Activated T-cell treated with anti-CD3 and anti-CD28 coated beads for 48 hours (primary cell): ENCODE measurements at regions not wholly inside any gene's neighbourhood (a gene's known extent, or its start where the extent isn't known, plus 50 kb on each side); places are given as distances from the start of the nearest gene placed in this dataset.

Experiments used
- DNase-seq: peaks from one replicate; pipeline ENCODE4 v3.0.0-alpha.2; 2020; ENCODE audit warnings: low read depth

- no peak for DNase-seq
Measured at GRCh38 chr10:131736321-131736980, 164.4 kb upstream of the PPP2R2D start.

DNA sequence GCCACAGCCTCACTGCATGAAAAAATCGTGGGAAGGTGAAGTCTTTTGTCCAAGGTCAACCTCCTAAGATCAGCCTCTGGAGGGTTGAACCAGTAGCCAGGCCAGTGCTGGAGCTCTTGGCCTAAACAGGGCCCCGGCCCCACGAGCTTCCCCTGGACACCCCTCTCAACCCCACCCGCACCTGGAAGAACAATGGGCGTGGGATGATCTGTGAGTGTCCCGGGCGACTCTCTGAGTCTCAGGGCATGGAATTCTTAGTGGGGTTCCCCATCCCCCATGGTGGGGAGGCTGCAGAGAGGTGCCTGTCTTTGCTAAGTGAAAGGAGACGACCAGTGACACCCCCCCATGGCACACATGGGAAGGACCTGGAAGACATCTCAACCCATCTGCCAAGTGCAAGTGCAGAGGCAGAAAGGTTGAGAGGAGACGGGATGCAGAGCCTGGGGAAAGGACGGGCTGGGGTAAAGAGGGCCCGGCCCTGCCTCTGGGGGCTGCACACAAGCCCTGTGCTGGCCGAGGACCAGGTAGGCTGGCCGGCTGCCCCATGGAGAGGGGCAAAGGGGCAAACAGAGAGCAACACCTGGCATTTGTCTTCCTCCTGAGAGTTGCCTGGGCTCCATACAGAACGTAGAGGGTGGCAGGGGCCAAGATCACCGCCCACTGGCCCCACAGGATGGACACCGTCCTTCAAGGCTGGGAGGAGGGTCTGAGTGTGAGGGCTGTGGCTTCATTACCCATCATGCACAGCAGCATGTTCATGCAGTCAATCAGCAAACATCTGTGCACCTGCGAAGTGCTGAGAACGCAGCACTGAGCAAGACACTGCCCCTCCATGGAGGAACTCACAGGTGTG is 163.0 kb upstream of the PPP2R2D start:
- DNase-seq = no peak

DNA sequence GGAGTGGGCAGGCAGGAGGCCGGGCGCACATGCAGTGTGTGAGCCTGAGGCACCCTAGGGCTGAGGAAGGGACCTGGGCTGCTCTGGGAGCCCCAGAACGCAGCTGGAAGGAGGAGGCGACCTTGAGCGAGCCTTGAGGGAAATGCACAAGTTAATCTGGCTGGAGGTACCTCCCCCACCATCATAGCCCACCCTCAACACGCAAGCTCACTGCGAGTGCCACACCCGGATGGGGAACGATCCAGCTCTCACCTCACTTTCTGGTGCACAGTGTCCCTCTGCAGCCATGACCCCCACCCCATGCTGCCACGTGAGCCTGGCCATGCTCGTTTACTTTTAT is 162.4 kb upstream of the PPP2R2D start:
- no peak for DNase-seq

DNA sequence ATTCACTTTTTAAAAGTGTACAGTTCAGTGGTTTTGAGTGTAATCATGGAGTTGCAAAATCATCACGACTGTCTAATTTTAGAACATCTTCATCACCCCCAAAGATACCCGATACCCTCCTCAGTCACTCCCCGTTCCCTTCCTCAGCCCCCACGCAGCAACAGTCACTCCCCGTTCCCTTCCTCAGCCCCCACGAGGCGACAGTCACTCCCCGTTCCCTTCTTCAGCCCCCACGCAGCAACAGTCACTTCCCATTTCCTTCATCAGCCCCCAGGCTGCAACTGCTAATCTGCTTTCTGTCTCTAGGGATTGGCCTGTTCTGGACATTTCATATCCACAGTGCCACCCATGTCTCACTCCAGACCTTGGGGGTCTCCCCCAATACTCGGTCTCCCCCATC is 161.6 kb upstream of the PPP2R2D start:
- DNase-seq = no peak

DNA sequence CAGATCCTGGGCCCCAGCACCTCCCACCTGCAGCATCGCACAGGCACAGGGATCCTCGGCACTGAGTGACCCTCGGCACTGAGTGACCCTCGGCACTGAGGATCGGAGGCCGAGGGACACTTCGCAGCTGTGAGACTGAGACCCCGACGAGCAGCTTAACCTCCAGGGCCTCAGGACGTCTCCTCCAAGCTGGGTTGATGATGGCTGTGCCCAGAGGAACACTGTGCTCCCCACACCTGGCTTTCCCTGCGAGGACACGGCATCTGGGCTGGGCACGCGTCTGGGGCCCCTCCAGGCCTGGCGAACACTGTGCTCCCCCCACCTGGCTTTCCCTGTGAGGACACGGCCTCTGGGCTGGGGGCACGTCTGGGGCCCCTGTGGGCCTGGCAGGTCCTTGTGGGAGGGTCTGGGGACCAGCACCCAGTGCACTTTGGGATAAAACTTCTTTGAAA is 158.3 kb upstream of the PPP2R2D start:
- no peak for DNase-seq

DNA sequence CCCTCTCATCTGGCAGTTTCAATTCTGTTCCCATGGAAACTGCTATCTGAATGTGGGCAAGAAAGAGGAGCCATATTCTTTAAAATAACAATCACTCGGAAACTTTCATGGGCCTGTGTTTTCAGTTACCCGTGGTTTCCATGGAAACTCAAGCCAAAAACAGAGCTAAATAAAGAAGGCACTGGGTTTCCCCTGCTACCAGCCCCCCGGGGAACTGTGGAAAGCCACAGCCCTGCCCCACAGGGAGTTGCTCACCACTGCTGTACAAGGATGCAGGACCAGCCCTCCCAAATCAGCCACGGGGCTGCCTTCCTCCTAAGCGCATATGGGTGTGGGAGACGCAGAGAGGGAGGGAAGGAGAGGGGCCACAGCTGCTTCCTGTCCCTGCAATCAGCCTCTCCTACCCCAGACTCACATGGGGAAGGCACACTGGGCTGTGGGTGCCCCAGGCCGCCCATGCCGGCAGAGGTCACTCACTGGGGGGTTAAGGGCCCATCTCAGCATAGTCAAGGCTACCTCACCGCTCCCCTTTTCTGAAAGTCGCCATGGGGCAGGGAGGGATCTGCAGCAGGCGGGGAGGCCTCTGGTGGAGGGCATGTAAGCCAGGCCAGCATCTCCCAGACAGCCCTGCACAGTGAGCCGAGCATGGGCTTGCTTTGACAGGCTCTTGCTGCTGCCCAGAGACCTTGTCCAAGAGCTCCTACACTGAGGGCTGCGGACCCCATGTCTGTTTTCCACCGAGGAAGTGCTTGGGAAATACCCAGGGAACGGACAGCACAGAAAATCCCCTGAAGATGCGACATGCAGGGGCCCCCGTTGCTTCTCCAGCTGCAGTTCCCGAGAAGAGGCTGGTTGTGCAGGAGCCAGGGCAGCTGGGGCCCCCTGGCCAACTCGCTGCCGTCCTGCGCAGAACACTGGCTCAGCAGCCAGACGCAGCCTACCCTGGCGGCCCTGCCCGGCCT is 157.3 kb upstream of the PPP2R2D start:
- no peak for DNase-seq

- DNase-seq = no peak
Measured at GRCh38 chr10:131744346-131744745, 156.5 kb upstream of the PPP2R2D start.

- no peak for DNase-seq
Measured at GRCh38 chr10:131745591-131745990, 155.2 kb upstream of the PPP2R2D start.

- no peak for DNase-seq
Measured at GRCh38 chr10:131746241-131746711, 154.5 kb upstream of the PPP2R2D start.

GRCh38 chr10:131746785-131747184 is 154.0 kb upstream of the PPP2R2D start:
- DNase-seq = no peak

GRCh38 chr10:131747251-131747650 is 153.6 kb upstream of the PPP2R2D start:
- DNase-seq = no peak

DNA sequence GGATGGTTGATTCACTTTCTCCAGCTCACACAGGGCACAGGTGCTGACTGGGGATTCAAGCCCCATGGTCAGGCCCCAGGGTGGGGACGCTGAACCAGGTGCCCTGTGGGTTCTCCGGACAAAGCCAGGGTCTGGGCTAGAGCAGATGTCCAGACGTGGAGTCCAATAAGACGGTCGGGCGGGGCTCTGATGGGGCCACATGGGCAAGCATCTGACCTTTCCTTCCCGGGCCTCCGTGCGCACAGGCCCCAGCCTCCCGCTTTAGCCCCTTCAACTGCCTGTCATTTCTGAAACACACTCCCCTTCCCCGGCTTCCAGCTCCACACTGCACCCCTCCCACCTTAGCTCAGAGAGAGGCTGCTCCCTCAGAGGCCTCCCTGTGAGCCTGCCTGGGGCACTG is 153.0 kb upstream of the PPP2R2D start:
- no peak for DNase-seq

- DNase-seq = no peak
Measured at GRCh38 chr10:131748191-131748590, 152.6 kb upstream of the PPP2R2D start.

DNA sequence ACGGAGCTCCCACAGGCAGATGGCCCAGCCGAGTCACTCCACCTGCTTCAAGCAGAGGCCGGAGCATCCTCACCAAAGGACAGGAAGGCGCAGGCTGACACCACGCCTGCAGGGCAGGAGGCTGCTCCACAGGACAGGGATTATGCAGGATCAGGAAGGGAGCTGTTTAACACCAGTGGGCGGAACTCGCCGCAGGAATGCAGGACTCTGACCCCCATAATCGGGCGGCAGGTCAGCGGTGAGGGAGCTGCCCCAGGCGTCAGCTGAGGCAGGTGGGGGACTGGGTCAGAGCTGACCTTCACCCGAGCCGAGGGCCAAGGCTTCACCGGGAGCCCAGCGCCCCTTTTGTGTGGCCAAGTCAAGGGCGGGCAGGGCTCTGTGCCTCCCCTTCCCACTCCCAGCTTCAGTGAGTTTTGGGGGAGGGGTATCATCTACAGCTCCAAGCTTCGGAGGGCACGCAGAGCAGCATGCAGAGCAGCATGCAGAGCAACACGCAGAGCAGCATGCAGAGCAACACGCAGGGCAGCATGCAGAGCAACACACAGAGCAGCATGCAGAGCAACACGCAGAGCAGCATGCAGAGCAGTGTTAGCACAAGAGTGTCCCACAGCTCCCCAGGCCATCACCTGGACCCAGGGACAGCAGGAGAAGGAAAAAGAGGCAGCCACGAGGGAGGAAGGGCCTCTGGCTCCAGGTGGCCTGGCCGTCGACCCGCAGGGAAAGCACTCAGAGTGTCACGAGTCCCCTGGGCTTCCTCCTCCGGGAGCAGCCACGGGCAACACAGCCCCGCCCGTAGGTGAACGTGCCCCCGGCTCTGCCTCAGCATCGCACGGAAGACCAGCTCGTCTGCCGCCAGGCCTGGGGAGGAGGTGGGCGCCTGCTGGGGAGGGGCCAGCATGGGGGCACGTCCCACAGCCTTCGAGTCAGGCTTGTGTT is 151.7 kb upstream of the PPP2R2D start:
- DNase-seq = no peak

DNA sequence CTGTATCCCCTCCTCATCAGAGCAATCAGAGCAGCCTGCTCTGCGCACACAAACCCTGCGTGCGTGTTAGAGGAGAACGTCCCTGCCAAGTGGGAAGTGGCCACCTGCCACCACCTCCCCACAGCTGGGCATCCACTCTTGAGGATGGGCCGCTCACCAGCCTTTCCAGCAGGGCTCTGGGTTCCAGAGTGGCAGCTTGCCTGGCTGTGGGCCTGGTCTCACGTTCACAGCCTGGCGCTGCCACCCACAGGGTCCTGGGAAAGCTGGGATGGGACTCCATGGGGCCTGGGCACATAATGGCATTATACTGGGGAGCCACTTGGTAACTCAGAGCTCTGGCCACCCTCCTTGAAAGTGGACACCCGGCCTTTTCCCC is 151.1 kb upstream of the PPP2R2D start:
- DNase-seq = no peak

DNA sequence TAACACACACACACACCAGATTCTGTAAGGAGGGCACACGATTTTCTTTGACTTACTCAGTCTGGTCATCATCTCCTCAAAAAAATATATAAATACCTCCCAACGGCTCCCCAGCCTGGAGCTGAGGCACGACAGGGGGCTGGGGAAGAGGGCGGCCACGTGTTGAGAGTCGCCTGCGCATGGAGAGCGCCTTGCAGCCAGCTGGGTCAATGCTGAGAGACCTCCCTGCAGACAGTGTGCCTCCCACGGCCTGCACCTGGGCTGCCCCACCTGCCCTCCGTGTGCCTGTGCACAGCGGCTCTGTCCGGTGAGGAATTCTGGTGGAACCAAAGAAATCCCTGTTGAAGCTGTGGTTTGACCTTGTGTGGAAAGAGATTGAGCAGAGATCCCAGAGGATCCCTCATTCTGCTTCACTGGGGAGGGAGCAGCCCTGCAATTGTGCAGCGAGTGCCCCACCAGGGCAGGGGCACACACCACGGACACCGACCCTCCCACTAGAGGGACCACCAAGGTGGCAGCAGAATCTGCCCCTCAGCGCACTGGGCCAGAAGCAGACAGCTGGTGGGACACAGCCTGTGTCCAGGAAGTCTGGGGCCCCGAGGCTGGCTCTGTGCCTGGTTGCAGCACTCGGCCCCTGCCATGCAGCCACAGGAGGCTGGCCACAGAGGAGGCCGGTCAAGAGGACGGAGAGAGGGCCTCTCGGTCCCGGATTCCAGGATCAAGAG is 150.5 kb upstream of the PPP2R2D start:
- DNase-seq = no peak

DNA sequence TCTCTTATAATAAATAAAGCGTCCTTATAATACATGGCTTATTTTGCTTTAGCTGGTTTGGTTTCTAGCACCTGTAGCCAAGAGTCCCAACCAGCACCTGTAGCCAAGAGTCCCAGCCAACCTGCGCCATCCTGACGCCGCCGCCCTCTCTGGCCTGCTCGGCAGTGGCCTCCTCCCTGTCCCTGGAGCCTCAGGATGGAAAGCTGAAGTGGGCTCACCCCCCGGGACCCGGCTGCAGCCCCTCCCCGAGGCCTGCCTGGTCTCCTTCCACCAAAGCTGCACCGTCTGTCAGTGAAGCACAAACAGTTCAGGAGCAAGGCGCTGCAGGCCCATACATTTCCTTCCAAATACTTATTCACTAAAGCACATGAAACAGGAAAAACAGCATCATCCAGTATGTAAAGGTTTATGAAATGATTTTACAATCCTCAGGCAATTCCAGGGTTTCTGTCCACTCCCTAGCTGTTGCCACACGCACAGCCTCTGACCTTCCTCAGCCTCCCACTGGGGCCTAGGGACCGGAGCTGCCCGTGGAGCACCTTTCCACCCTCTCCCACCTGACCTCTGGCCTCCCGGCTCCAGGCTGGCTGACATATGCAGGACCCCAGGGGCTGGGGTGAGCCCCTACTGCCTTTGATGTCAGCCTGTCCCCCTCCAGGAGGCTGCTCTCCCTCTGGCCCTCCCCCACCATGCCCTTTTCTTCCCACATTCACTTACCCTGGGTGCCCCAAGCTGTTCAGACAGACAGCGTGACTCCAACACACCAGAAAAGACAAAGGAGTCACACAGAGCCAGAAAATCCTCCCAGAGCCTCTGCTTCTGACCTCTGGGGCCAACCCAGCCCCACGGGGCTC is 149.6 kb upstream of the PPP2R2D start:
- DNase-seq = no peak

DNA sequence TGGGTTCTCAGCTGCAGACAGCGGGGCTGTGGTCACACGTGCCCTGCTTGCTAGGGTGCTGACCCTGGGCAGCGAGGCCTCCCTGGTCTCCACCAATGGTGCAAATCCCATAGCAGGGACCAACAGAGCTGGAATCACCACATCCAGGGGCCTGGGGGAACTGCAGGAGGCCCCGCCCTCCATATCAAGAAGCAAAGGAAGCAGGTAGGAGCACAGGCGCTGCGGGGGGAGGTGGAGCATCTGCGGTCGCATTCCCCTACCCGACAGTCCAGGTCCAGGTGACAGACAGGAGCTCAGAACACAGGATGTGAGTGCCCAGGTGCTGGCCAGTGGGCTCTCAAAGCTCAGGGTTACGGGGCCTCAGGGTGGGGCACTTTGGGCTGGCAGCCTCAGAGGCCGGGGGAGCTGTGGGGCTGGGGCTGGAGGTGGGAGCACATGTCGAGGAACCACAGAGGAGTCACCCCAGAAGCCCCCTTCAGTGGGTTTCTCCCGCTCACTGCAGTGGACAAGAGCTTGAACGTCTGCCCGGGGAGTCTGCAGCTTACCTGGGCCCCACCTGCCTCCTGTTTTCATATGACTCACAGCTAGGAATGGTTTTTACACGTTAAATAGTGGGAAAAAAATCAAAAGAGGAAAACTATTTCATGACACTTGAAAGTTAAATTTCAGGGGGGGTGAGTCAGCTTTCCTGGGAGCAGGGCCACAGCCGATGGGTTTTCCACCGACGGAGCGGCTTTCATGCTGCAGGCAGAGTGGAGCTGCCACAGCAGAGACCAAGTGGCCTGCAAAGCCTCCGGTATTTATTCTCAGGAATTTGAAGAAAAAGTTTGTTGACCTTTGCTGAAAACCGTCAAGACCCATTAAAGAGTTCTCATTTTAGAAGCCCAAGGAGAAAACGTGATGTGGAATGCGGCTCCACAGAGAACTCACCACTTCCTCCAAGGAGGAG is 148.7 kb upstream of the PPP2R2D start:
- no peak for DNase-seq
